ENCODE measurements at regions not wholly inside any gene's neighbourhood (a gene's known extent, or its start where the extent isn't known, plus 50 kb on each side); places are given as distances from the start of the nearest gene placed in this dataset.

GRCh38 chr5:168151041-168151440, 140.4 kb upstream of the WWC1 start:
- TF ChIP-seq, protein P1, sequence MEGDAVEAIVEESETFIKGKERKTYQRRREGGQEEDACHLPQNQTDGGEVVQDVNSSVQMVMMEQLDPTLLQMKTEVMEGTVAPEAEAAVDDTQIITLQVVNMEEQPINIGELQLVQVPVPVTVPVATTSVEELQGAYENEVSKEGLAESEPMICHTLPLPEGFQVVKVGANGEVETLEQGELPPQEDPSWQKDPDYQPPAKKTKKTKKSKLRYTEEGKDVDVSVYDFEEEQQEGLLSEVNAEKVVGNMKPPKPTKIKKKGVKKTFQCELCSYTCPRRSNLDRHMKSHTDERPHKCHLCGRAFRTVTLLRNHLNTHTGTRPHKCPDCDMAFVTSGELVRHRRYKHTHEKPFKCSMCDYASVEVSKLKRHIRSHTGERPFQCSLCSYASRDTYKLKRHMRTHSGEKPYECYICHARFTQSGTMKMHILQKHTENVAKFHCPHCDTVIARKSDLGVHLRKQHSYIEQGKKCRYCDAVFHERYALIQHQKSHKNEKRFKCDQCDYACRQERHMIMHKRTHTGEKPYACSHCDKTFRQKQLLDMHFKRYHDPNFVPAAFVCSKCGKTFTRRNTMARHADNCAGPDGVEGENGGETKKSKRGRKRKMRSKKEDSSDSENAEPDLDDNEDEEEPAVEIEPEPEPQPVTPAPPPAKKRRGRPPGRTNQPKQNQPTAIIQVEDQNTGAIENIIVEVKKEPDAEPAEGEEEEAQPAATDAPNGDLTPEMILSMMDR (IDR thresholded peaks at IDR 0.05; ENCODE audit: control extremely low read depth, extremely low read depth, low read depth, missing control alignments): no peak
- no peak for DNase-seq (ENCODE audit: extremely low spot score)
- POLR2A ChIA-PET: no interaction called here
- CTCF ChIA-PET: interaction anchor here (0.7 kb wide), 1 partner anchor 10 kb away, joined by 3 read pairs; no protein-coding TSS in a partner anchor

DNA sequence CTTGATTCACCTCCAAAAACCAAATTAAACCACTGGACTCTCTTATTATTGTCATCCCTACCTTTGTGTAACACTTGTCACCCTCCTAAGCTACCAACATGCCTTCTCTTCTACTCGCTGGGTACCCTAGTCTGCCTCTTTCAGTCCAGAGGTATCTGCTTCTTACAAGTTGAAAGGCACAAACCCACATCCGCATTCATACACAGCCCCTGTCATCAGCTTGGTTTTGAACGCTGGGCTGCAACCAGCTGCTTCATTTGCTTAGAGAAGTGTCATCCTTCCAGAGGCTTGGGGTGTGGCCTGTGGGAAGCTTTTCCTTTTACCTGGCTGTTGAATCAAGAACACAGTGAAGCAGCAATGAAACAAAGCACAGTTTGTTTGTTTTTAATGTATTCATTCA, 138.8 kb upstream of the WWC1 start:
- no peak for DNase-seq (ENCODE audit: extremely low spot score)
- TF ChIP-seq, protein P1 (IDR thresholded peaks at IDR 0.05; ENCODE audit: control extremely low read depth, extremely low read depth, low read depth, missing control alignments): no peak
- POLR2A ChIA-PET: no interaction called here
- CTCF ChIA-PET: interaction anchor here (1.8 kb wide), 1 partner anchor 40 kb away, joined by 4 read pairs; no protein-coding TSS in a partner anchor

GRCh38 chr5:168153263-168153875, 138.1 kb upstream of the WWC1 start:
- CTCF ChIA-PET: interaction anchor here (1.0 to 1.8 kb wide), 5 partner anchors 12 to 41 kb away, joined by 3 to 4 read pairs (median 3); no protein-coding TSS in a partner anchor
- DNase-seq (ENCODE audit: extremely low spot score): no peak
- TF ChIP-seq, protein P1 (IDR thresholded peaks at IDR 0.05; ENCODE audit: control extremely low read depth, extremely low read depth, low read depth, missing control alignments): no peak
- POLR2A ChIA-PET: interaction anchor here (0.7 kb wide), 1 partner anchor 1809 kb away, joined by 7 read pairs; no protein-coding TSS in a partner anchor

- DNase-seq (ENCODE audit: extremely low spot score): no peak
- POLR2A ChIA-PET: interaction anchor here (0.7 kb wide), 1 partner anchor 1809 kb away, joined by 7 read pairs; no protein-coding TSS in a partner anchor
- CTCF ChIA-PET: interaction anchor here (1.0 to 1.8 kb wide), 5 partner anchors 11 to 41 kb away, joined by 3 to 4 read pairs (median 3); no protein-coding TSS in a partner anchor
- TF ChIP-seq, protein P1 (IDR thresholded peaks at IDR 0.05; ENCODE audit: control extremely low read depth, extremely low read depth, low read depth, missing control alignments): no peak
Measured at GRCh38 chr5:168153876-168154270, 137.6 kb upstream of the WWC1 start.

GRCh38 chr5:168155585-168155984, 135.9 kb upstream of the WWC1 start:
- ChIA-PET CTCF (interaction anchor here (1.6 kb wide), 1 partner anchor 26 kb away, joined by 3 read pairs; no protein-coding TSS in a partner anchor), POLR2A (no interaction called here)
- TF ChIP-seq, protein P1 (IDR thresholded peaks at IDR 0.05; ENCODE audit: control extremely low read depth, extremely low read depth, low read depth, missing control alignments): no peak
- no peak for DNase-seq (ENCODE audit: extremely low spot score)

GRCh38 chr5:168156170-168156569, 135.3 kb upstream of the WWC1 start:
- ChIA-PET POLR2A (no interaction called here), CTCF (interaction anchor here (1.1 to 1.6 kb wide), 2 partner anchors 13 to 27 kb away, joined by 3 read pairs; no protein-coding TSS in a partner anchor)
- DNase-seq (ENCODE audit: extremely low spot score): no peak
- TF ChIP-seq, protein P1 (IDR thresholded peaks at IDR 0.05; ENCODE audit: control extremely low read depth, extremely low read depth, low read depth, missing control alignments): no peak

All from GM10248 (cell line).